ENCODE measurements at regions not wholly inside any gene's neighbourhood (a gene's known extent, or its start where the extent isn't known, plus 50 kb on each side); places are given as distances from the start of the nearest gene placed in this dataset.

- TF ChIP-seq EZH2phosphoT487 (IDR thresholded peaks at IDR 0.05; ENCODE audit: unreplicated experiment) (no peak), CTCF (conservative IDR thresholded peaks at IDR 0.05; ENCODE audit: low read depth in 2 of 2) (no peak)
Observed at GRCh38 chr5:94064025-94064424, 322.6 kb upstream of the POU5F2 start.
